GM18502 (cell line): ENCODE measurements at regions not wholly inside any gene's neighbourhood (a gene's known extent, or its start where the extent isn't known, plus 50 kb on each side); places are given as distances from the start of the nearest gene placed in this dataset.
"Not testable (repeated sequence)": the region's sequence is repeated elsewhere in the genome, so short reads cannot be mapped to it uniquely, and the experiment has no call there.

Experiments
- ATAC-seq: cut with Tn5 transposase; IDR thresholded peaks from one replicate; pipeline ENCODE4 v1.9.1; 2021; ENCODE audit warnings: mild to moderate bottlenecking; ENCODE audit not compliant: unreplicated experiment, poor library complexity

DNA sequence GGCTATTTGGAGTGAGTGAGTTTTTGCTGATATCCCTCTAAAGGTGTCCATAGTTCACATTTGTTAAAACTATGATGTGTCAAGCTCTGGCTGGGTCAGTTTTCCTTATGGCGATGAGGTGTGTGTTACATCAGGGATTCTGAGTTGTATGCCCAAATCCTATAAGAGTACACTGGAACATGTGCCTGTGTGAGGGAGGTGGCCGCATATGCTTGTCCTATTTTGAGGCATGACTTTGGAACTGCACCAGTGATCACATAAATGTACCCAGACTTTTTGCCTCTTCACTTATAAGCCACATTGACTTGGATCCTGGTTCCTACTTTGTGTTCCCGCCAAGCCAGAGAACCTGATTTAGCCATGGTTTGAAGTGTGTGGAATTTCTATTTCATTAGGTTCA lies 140.3 kb upstream of the RXFP2 start:
- ATAC-seq: no peak

DNA sequence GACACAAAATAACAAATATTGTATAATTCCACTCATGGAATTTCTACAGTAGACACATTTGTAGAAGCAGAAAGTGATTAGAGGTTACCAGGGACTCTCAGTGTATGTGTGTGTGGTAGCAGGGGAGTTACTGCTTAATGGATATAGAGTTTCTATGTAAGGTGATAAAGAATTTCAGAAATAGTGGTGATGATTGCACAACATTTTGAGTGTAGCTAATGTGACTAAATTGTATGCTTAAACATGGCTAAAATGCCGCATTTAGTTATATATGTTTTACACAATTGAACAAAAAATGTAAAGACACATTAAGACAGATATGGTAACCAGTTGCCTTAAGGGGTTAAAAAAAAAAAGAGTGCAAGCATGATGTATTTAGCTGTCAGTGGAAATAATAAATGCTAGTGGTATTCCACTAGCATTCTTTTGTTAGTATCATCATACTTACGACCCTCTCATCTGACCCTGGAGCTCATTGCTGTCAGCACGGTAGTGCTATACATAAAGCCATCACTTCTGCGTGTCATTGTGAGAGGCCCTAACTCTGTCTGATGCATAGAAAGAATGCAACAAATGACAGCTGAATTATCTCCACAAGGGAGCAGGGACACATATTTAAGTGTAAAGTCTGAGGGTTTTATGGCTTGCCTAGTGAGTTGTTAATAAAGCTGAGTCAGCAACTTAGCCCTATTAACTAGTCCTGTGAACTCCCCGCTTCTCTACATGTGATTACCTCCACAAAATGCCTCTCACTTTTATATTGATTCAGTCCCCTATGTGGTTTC lies 134.1 kb upstream of the RXFP2 start:
- ATAC-seq: no peak

DNA sequence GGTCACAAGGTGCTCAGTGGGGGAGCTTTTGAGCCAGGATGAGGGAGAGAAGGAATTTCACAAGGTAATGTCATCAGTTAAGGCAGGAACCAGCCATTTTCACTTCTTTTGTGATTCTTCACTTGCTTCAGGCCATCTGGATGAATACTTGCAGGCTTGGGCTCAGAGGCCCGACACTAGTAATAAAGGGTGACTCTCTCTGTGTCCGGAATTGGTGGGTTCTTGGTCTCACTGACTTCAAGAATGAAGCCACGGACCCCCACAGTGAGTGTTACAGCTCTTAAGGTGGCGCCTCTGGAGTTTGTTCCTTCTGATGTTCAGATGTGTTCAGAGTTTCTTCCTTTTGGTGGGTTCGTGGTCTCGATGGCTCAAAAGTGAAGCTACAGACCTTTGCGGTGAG lies 131.8 kb upstream of the RXFP2 start:
- not testable (repeated sequence) for ATAC-seq

DNA sequence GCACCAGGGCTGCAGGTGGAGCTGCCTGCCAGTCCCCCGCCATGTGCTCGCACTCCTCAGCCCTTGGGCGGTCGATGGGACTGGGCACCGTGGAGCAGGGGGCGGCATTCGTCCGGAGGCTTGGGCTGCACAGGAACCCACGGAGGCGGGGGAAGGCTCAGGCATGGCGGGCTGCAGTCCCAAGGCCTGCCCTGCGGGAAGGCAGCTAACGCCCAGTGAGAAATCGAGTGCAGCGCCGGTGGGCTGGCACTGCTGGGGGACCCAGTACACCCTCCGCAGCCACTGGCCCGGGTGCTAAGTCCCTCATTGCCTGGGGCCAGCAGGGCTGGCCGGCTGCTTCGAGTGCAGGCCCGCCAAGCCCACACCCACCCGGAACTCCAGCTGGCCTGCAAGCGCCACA lies 130.5 kb upstream of the RXFP2 start:
- ATAC-seq: not testable (repeated sequence)

DNA sequence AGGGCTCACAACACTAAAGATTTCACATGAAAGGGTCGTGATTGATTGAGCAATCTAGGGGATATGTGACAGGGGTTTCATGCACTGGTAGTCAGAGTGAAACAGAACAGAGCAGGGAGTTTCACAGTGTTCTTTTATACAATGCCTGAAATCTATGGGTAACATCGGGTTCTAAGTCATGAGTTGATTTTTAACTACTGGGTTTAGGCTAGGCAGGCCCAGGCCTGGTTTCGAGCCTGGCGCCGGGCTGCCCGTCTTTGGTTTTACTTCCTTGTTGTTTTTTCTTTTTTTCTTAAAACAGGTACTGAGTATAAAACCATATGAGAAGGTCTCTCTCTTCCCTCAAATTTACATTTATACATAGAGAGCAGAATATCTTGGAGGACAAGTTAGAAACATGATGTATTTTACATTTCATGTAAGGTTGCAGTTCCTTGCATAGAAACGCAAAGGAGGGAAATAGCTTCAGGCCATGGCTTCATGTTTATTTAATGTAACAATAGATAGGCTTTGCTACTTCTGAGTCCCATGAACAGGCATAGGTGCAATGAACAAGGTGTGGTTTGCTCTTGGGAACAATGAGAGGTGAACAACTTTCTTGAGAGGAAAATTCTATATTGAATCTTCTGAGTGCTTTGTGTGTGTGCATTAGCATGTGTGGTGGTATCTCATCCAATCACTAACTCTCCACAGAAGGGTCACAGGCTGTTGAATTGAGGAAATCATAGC lies 128.9 kb upstream of the RXFP2 start:
- no peak for ATAC-seq

DNA sequence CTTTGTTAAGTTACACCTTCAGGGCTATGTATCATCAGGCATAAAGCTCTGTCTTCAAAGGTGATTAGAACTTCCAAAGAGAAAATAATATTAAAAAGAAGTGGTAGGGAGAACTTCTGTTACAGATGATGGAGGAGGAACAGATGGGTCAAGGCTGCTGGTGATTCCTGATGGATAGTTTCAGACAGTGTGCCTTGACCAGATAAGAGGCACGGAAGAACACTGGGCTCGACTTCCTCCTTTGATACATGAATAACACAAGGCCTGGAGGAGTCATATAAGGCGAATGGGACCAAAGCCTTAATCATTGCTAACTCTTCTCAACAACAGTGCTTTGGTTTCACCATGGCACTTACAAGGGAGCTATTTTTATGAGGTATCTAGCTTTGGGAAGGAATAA lies 128.1 kb upstream of the RXFP2 start:
- no peak for ATAC-seq

DNA sequence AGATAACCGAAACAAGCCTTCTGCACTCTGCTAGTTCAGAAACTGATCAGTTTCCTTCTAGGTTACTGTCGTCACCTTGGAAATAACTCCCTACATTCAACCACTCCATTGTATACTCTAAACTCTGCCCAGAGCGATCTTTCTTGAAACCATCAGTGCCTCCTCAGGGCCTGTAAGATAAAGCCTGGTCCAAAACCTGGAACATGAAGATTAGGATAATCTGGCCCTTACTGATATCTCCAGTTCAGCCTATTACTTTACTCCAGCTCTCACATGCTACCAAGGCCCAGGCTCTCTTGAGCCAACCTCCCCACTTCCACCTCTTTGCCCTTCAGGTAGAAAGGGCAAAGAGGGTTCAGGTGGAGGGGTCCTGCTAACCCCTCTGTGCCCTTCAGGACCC lies 125.3 kb upstream of the RXFP2 start:
- no peak for ATAC-seq

DNA sequence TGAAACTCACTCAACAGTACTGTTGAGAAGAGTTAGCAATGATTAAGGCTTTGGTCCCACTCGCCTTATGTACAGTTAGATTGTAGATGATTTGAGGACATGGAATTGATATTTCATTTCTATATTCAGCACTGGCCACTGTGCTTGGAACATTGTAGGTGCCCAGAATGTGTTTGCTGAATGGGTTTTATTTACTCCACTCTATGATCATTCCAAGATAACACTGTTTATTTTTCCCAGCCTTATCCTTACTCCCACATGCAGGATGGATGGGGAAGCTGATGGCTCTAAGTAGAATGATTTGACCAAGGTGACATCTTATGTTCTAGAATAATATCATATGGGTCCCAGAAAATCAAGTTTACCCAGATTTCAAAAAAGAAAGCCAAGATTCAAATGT lies 124.6 kb upstream of the RXFP2 start:
- no peak for ATAC-seq

DNA sequence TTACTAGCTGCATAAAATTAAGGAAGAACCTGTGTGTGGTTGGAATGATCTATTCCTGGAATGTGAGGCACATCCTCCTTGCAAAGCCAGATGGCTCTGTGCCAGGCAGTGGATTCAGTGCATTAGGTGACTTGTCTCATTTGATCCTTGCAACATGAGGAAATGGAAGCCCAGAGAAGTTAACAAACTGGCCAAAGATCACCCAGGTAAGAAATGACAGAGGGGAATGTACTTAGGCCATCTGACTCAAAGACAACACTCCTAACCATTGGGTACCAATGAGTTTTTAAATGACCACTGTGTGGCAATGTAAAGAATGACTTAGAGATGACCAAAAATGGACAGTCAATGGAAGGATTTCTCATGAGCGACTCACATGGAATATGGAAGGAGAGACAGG lies 114.2 kb upstream of the RXFP2 start:
- no peak for ATAC-seq

DNA sequence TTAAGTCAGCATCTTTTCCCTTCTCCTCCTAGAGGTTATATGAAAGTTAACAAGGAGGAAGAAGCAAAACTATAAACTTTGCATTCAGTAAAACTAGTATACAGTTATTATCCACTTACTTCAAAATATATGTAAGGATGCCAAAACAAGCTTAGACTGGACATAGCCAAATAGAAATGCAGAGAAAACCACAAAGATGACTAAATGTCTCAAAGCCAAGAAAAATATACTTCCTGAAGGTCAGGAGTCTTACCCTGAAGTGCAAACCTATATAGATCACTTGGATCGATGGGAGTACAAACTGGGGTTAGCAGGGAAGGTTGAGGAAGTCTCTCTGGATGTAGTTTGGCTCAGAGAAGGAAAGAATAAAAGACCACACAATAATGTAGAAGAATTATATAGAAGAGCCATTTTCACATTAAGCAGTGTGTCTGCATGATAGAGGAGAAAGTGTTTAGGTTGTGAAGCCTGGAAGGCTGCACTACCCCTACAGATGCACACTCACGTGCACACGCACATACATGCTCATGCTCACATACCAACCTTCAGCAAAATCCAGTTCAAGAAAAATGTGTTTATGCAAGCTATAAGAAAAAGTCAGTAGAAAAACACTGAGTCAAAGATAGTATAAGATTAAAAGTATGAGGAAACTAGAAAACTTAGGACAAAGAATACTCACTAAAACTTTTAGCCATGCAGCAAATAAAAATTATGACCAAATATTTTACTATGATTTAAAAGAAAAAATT lies 112.1 kb upstream of the RXFP2 start:
- no peak for ATAC-seq

DNA sequence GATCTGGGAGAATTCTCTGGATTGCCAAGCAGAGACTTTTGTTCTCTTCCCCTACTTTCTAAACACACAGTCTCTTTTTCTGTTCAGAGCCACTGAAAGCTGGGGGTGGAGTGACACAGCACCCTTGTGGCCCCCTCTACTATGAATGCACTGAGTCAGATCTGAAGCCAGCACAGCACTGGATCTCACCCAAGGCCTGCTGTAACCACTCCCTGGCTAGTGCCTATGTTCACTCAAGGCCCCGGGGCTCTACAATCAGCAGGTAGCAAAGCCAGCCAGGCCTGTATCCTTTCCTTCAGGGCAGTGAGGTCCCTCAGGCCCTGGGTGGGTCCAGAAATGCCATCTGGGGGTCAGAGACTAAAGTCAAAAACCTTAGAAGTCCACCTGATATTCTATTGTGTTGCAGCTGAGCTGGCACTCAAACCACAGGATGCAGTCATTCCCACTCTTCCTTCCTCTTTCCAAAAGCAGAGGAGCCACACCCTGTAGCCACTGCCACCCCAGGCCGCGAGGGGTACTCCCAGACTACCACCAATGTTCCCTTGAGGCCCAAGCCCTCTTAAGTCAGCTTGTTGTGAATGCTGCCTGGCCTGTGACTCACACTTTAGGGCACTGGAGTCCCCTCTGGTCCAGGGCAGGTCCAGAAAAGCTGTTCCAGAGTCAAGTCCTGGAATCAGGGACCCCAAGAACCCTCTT lies 110.1 kb upstream of the RXFP2 start:
- no peak for ATAC-seq

DNA sequence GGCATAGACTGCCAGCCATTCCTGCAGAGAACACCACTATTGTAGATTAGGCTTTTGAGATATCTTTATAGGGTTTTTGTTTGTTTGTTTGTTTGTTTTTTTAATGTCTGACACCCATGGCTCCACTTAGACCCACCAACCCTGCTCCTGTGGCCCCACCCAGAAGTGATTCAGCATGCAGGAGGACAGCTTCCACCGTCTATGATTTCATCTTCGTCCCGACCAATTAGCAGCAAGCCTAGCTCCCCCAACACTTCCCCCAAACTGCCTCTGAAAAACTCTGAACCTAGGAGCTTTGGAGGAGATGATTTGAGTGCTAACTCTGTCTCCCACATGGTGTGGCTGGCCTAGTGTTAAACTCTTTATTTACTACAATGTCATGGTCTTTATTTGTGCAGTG lies 108.3 kb upstream of the RXFP2 start:
- ATAC-seq: no peak

DNA sequence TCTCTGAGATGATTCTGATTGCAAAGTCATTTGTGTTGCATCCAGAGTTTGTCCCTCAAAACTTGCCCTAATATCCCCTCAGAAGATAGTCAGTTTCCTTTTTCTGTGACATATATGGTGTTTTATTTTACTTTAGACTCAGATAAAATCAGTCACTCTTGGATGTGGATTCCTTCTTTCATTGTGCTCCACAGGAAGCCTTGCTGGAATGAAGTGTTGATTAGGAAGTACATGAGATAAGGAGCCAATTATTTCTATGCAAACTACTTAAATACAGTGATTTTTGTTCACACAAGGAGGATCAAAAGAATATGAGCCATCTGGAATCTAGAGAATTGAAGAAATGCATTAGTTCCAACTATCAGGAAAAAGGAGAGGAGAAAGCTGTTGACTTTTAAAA lies 107.6 kb upstream of the RXFP2 start:
- ATAC-seq: no peak

DNA sequence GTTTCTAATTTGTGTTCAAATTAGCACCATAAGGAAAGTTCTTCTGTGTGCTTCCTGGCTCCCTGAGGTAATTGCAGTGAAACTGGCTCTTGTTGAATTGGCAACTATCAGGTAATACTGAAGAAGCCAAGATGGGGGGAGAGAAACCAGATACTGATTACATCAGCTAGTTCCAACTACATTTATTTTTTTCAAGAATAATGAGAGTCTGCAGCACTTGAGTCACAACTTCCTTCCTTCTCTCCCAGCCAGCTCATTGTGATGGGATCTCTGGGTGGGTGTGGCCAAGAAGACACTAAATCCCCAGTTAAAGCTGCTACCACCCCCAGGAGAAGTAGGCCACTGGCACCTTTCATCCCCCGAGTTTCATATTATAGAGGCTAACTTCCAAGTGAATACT lies 100.7 kb upstream of the RXFP2 start:
- no peak for ATAC-seq

DNA sequence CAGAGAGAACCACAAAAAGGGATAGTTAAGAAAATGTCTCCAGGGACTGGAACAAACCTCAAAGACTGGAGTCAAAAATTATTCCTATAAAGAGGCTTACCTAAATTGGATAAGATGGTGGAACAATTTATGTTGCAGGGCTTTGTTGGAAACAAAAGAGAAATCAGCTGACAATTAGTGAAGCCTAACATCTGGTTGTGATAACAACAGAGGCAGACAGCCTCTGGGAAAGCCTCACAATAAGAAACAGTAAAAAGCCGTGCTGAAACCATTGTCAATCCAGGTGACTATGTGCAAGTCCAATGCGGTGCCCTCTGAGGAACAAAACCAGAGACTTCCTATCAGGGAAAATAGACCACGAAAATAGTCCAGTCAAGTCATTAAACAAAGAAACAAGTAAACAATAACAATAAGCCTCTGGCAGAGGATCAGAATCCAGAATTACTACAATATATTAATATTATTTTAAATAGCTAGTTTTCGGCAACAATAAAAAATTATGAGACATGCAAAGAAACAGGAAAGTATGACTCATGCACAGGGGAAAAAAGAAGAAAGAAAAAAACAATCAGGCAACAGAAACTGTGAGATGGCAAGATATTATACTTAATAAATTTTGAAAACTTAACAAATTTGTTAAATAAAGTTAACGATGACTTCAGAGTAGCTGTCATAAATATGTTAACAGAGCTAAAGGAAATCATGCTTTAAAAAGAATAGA lies 99.7 kb upstream of the RXFP2 start:
- no peak for ATAC-seq

DNA sequence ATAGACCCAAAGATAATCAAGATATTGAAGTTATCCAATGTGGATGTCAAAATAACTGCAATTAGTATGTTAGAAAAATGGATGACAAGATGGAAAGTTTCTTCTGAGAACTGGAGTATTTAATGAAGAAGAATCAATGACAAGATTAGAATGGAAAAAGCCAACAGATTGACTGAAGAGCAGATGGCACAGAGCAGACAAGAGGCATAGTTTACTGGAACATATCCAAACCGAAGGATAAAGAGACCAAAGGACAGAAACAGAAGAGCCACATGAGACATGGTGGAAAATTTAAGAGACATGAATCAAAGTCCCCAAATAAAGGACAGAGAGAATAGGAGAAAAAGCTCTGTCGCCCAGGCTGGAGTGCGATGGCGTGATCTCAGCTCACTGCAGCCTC lies 89.6 kb upstream of the RXFP2 start:
- no peak for ATAC-seq

DNA sequence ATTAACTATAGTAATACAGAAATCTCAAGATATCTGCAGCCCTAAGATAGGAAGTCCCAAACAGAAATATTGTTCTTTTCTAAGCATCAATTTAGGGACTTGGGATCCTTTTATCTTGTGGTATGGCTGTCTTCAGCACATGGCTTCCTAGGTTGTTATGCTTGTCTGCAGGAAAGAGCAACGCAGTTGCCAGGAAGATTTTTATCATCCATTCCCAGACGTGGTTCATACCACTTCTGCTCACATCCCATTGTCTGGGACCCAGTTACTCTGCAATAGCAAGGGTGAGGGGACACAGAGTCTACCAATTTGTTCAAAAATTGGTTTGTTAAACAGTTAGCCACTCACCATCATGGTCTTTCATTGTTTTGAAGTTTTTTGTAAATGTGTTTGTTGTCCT lies 85.6 kb upstream of the RXFP2 start:
- no peak for ATAC-seq

DNA sequence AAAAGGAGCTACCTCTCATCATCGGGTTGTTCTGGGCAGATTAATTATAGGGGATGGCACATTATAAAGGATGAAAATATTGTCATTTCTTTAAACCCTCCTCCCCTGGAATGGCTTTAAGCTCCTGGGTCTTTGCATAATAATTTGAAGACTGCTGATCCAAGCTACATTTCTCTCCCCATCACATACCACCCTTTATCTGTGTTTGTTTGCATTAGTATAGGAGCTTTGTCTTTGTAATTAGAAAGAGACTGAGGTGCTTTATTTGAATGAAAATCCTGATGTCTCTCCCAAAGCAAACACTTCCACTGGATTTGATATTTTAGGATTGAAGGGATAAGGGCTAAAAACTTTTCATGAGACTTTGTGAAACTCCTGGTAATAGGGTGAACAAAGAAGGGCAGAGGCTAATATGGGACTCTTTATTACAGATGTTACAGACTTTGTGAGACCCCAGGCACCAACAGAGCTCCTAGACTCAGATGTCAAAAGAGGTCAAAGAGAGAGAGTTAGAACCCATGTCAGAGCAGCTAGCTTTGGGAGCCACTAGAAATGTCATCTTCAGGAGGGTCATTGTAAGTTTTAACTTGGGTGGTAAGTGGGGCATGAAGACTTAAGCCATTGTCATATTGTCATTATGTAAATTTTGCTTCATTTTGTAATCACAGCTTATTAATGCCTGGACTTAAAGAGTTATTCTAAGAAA lies 75.3 kb upstream of the RXFP2 start:
- no peak for ATAC-seq

DNA sequence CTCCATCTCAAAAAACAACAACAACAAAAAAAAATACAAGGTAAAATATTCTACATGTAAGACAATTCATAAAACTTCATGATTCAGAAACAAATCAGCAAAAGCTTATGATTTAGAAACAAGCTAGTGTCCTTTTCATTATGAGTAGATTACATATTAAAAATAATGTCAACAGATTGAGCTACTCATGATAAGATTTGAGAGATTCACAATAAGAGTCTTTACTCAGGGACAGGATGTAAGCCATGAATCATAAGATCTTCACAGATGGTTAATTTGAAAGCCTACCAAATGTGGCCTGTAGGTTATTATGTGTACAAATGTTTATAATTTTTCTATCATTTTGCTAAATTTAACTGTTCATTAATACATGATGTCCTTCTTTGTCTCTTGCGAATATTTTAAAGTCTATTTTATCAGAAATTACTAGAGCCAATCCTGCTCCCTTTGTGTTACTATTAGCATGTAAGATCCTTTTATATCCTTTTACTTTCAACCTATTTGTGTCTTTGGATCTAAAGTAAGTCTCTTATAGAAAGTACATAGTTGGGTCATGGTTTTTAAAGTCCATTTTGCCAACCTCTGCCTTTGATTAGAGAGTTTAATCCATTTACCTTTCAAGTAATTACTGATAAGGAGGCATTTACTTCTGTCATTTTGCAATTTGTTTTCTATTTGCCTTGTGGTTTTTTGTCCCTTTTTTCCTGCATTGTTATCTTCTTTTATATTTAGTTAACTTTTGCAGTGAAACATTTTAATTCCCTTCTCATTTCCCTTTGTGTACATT lies 68.3 kb upstream of the RXFP2 start:
- ATAC-seq: no peak
